ENCODE measurements at regions not wholly inside any gene's neighbourhood (a gene's known extent, or its start where the extent isn't known, plus 50 kb on each side); places are given as distances from the start of the nearest gene placed in this dataset.

- TF ChIP-seq CTCF (conservative IDR thresholded peaks at IDR 0.05 in 1 of 2, IDR thresholded peaks at IDR 0.05 in 1 of 2; ENCODE audit: low read depth in 1 of 2, low read length in 2 of 2), result no peak
- TF ChIP-seq EZH2 (IDR thresholded peaks at IDR 0.05; ENCODE audit: low read length, missing control alignments), result no peak
Observed at GRCh38 chrX:73932522-73932921, 80.0 kb upstream of the XIST start.
